SU-DHL-6 (cell line): ENCODE measurements at regions not wholly inside any gene's neighbourhood (a gene's known extent, or its start where the extent isn't known, plus 50 kb on each side); places are given as distances from the start of the nearest gene placed in this dataset.

Source experiments
- H2AFZ ChIP-seq: fragments of 200-600 bp; sonication (generic); 2 replicates; pipeline ENCODE4 v1.6.1; 2014; ENCODE audit warnings: low read depth, mild to moderate bottlenecking, moderate library complexity, mixed read lengths, antibody characterized with exemption, low read length; ENCODE audit not compliant: severe bottlenecking
- H3F3A ChIP-seq: fragments of 200-600 bp; shearing (Covaris generic); 2 replicates; pipeline ENCODE4 v1.6.0; 2016; ENCODE audit warnings: antibody characterized with exemption, mild to moderate bottlenecking; ENCODE audit not compliant: insufficient read depth
- H3K27ac ChIP-seq: fragments of 200-600 bp; sonication (generic); 2 replicates; pipeline ENCODE4 v1.5.1; 2016; ENCODE audit warnings: low read depth, mild to moderate bottlenecking, low read length, moderate library complexity, mixed read lengths
- H3K27me3 ChIP-seq: fragments of 200-600 bp; sonication (generic), shearing (Covaris generic); 2 replicates; pipeline ENCODE4 v1.6.0; 2014; ENCODE audit warnings: mild to moderate bottlenecking, low read length
- H3K36me3 ChIP-seq: fragments of 200-600 bp; sonication (generic); 2 replicates; pipeline ENCODE4 v1.6.1; 2014; ENCODE audit warnings: mild to moderate bottlenecking, low read length, mixed read lengths
- H3K4me2 ChIP-seq: fragments of 300-600, 200-600 bp; shearing (Covaris generic), sonication (generic); 2 replicates; pipeline ENCODE4 v1.6.0; 2014; ENCODE audit warnings: low read length, low read depth, mild to moderate bottlenecking; ENCODE audit not compliant: poor library complexity, severe bottlenecking
- H3K4me3 ChIP-seq: fragments of 200-600 bp; sonication (generic); 2 replicates; pipeline ENCODE4 v1.5.1; 2014; ENCODE audit warnings: antibody characterized with exemption, low read length, mild to moderate bottlenecking, mixed read lengths; ENCODE audit not compliant: insufficient read depth, poor library complexity, severe bottlenecking
- H3K79me2 ChIP-seq: fragments of 200-600 bp; sonication (generic); 2 replicates; pipeline ENCODE4 v1.6.1; 2014; ENCODE audit warnings: mild to moderate bottlenecking, low read length, moderate library complexity; ENCODE audit not compliant: insufficient read depth
- H3K9ac ChIP-seq: fragments of 200-600 bp; sonication (generic); 2 replicates; pipeline ENCODE4 v1.7.0; 2014; ENCODE audit warnings: mild to moderate bottlenecking, low read length
- H3K9me2 ChIP-seq: fragments of 200-600 bp; sonication (generic); replicated peaks from 2 replicates; pipeline ENCODE4 v1.6.1; 2014; ENCODE audit warnings: low read length; ENCODE audit not compliant: insufficient read depth
- H3K9me3 ChIP-seq: fragments of 200-600 bp; sonication (generic); 2 replicates; pipeline ENCODE4 v1.6.1; 2014; ENCODE audit warnings: low read length, mixed read lengths; ENCODE audit not compliant: insufficient read depth
- H4K20me1 ChIP-seq: fragments of 200-600 bp; sonication (generic); 2 replicates; pipeline ENCODE4 v1.6.1; 2014; ENCODE audit warnings: low read depth, mild to moderate bottlenecking, antibody characterized with exemption, low read length, moderate library complexity, mixed read lengths
- EZH2phosphoT487 ChIP-seq: fragments of 200-600 bp; sonication (generic), shearing (Covaris generic); conservative IDR thresholded peaks from 2 replicates; pipeline ENCODE4 v1.6.1; 2018; ENCODE audit warnings: mild to moderate bottlenecking, antibody characterized with exemption, low read length, moderate library complexity, mixed read lengths
- TF ChIP-seq, protein P1 (sequence below): fragments of 200-600 bp; sonication (generic); IDR thresholded peaks from one replicate; pipeline ENCODE4 v1.5.1; 2017; ENCODE audit warnings: antibody characterized with exemption, mild to moderate bottlenecking, low read length, moderate library complexity; ENCODE audit not compliant: insufficient read depth, poor library complexity, severe bottlenecking

DNA sequence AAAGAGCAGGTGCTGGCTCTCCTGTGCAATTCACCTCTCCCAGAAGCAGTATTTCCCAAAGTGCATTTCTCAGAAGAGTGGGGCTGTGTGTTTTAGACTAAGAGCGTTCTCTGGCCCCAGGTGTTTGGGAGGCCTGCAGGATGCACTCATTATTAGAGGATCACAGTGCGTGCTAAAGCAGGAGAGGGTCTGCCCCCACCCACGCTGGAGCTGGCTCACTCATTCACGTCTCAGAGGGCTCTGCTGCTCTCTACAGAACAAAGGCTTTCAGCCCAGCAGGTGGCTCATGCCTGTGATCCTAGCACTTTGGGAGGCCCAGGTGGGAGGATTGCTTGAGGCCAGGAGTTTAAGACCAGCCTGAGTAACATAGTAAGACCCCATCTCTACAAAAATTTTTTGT, 756.7 kb downstream of the UQCRFS1 start:
- TF ChIP-seq EZH2phosphoT487 = no peak
- TF ChIP-seq, protein P1, sequence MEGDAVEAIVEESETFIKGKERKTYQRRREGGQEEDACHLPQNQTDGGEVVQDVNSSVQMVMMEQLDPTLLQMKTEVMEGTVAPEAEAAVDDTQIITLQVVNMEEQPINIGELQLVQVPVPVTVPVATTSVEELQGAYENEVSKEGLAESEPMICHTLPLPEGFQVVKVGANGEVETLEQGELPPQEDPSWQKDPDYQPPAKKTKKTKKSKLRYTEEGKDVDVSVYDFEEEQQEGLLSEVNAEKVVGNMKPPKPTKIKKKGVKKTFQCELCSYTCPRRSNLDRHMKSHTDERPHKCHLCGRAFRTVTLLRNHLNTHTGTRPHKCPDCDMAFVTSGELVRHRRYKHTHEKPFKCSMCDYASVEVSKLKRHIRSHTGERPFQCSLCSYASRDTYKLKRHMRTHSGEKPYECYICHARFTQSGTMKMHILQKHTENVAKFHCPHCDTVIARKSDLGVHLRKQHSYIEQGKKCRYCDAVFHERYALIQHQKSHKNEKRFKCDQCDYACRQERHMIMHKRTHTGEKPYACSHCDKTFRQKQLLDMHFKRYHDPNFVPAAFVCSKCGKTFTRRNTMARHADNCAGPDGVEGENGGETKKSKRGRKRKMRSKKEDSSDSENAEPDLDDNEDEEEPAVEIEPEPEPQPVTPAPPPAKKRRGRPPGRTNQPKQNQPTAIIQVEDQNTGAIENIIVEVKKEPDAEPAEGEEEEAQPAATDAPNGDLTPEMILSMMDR = no peak
- Histone ChIP-seq H3K9ac (no peak overlapping the region), H3K36me3 (no peaks in the 10 kb centered on the region), H3K79me2 (no peaks in the 10 kb centered on the region), H3K27ac (no peak overlapping the region), H3K27me3 (no peaks in the 10 kb centered on the region), H2AFZ (no peak overlapping the region), H3K9me3 (no peaks in the 10 kb centered on the region), H3K9me2 (no peaks in the 10 kb centered on the region), H3K4me2 (no peak overlapping the region), H3K4me3 (no peak overlapping the region), H4K20me1 (no peaks in the 10 kb centered on the region), H3F3A (no peaks in the 10 kb centered on the region)

DNA sequence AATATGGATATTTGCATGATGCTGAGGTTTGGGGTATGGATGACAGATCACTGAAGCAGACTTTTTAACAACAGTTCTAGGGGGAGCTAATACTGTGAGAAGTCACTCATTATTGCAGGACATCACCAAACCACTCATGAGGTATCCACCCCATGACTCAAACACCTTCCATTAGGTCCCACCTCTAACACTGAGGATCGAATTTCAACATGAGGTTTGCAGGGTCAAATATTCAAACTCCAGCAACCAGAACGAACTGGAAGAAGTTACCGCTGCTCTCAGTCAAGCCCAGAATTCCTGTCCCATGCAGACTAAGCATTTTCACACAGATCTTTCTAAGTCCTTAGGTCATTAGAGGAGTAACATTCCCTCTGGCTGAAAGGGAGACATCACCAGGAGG, 758.9 kb downstream of the UQCRFS1 start:
- Histone ChIP-seq H3K9ac (no peak overlapping the region), H3F3A (no peaks in the 10 kb centered on the region), H3K36me3 (no peaks in the 10 kb centered on the region), H3K4me2 (no peak overlapping the region), H2AFZ (no peak overlapping the region), H3K9me2 (no peaks in the 10 kb centered on the region), H3K4me3 (no peak overlapping the region), H3K9me3 (no peaks in the 10 kb centered on the region), H4K20me1 (no peaks in the 10 kb centered on the region), H3K27ac (no peak overlapping the region), H3K79me2 (no peaks in the 10 kb centered on the region), H3K27me3 (no peaks in the 10 kb centered on the region)
- TF ChIP-seq EZH2phosphoT487 = no peak
- TF ChIP-seq, protein P1 = no peak

DNA sequence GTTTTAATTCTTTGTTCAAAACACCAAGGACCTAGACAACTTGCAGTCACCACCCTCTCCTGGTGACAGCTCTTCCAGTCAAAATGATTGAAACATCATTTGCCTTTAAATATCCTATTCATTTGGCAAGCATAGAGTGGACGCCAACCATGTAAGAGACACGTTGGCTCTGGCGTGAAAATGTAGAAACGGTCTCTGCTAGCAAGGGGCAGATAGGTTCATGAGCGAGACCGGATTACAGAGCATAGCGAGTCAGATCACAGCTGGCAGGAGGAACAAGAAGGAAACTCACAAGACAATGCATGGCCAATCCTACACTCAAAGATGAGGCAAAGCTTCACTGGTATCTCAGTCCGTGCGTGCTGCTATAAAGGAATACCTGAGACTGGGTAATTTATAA, 759.5 kb downstream of the UQCRFS1 start:
- H4K20me1 ChIP-seq = no peaks in the 10 kb centered on the region
- no peak for TF ChIP-seq EZH2phosphoT487
- TF ChIP-seq, protein P1 = no peak
- H3K4me3 ChIP-seq = no peak overlapping the region
- no peaks in the 10 kb centered on the region for H3K36me3 ChIP-seq
- no peaks in the 10 kb centered on the region for H3K79me2 ChIP-seq
- no peaks in the 10 kb centered on the region for H3F3A ChIP-seq
- H3K9me2 ChIP-seq = no peaks in the 10 kb centered on the region
- no peak overlapping the region for H3K27ac ChIP-seq
- H3K4me2 ChIP-seq = no peak overlapping the region
- H3K9ac ChIP-seq = no peak overlapping the region
- no peaks in the 10 kb centered on the region for H3K27me3 ChIP-seq
- H3K9me3 ChIP-seq = no peaks in the 10 kb centered on the region
- no peak overlapping the region for H2AFZ ChIP-seq
